GM12878 (cell line): ENCODE measurements at regions not wholly inside any gene's neighbourhood (a gene's known extent, or its start where the extent isn't known, plus 50 kb on each side); places are given as distances from the start of the nearest gene placed in this dataset.

Experiments used
- ATAC-seq: fragments of 200-7000 bp; cut with Tn5 transposase; 3 replicates; pipeline ENCODE4 v1.9.1; 2020; ENCODE audit warnings: mild to moderate bottlenecking, moderate library complexity
- BruUV-seq: library from RNA; stranded (reverse); fragments of 400-500 nt; replicated peaks from 2 replicates; lab custom pipeline; 2021; lab: Mats Ljungman, UMichigan
- CTCF ChIA-PET: fragments of 300-600 bp; sonication (Branson Sonifier 250); formaldehyde crosslinking; extraction: SDS; loops from one replicate; lab custom pipeline; 2021; ENCODE audit warnings: inconsistent platforms; lab: Yijun Ruan, JAX
- POLR2A ChIA-PET: fragments of 350-600 bp; formaldehyde crosslinking; extraction: SDS; loops from one replicate; lab custom pipeline; 2021; ENCODE audit warnings: inconsistent platforms; lab: Charles Lee
- RAD21 ChIA-PET: fragments of 300-600 bp; sonication (Branson Sonifier 250); formaldehyde crosslinking; loops from one replicate; lab custom pipeline; 2023; ENCODE audit warnings: antibody characterized with exemption; ENCODE audit not compliant: unreplicated experiment; lab: Charles Lee
- SMC1A ChIA-PET: fragments of 300-600 bp; sonication (Branson Sonifier 250); formaldehyde crosslinking; loops from one replicate; lab custom pipeline; 2023; ENCODE audit not compliant: unreplicated experiment, uncharacterized antibody; lab: Charles Lee
- DNase-seq: peaks from one replicate; pipeline ENCODE4 v3.0.0-alpha.2; 2011; ENCODE audit warnings: low read depth, low spot score
- FAIRE-seq: peaks from 3 replicates; lab custom pipeline; 2011; peaks lifted over from hg19 to GRCh38; lab: Jason Lieb, UNC
- H2AFZ ChIP-seq: 2 replicates; pipeline ENCODE4 v1.6.0; 2011; ENCODE audit warnings: low read depth, low read length, control low read depth; ENCODE audit not compliant: control insufficient read depth
- H3K27ac ChIP-seq: 2 replicates; pipeline ENCODE4 v1.5.1; 2011; ENCODE audit warnings: control low read depth; ENCODE audit not compliant: control insufficient read depth, insufficient read depth
- H3K27me3 ChIP-seq, 2 experiments: replicated peaks in 1 of 2; 2 replicates each; pipeline versions ENCODE4 v1.6.0 to v1.6.1; 2011; ENCODE audit warnings: low read length in 1 of 2; ENCODE audit not compliant: control insufficient read depth in 2 of 2, insufficient read depth in 2 of 2
- H3K36me3 ChIP-seq, 2 experiments: 2 replicates each; pipeline ENCODE4 v1.5.1; 2011; ENCODE audit warnings: low read length in 1 of 2; ENCODE audit not compliant: control insufficient read depth in 2 of 2, insufficient read depth in 2 of 2
- H3K4me1 ChIP-seq: 2 replicates; pipeline ENCODE4 v1.6.1; 2011; ENCODE audit warnings: mild to moderate bottlenecking, low read length, moderate library complexity, mixed read lengths; ENCODE audit not compliant: control insufficient read depth, insufficient read depth
- H3K4me2 ChIP-seq: 2 replicates; pipeline ENCODE4 v1.6.0; 2011; ENCODE audit warnings: control low read depth; ENCODE audit not compliant: control insufficient read depth, insufficient read depth
- H3K4me3 ChIP-seq: fragments of 200-600 bp; sonication (generic); 2 replicates; pipeline ENCODE4 v1.5.1; 2016
- H3K79me2 ChIP-seq: 2 replicates; pipeline ENCODE4 v1.6.0; 2011; ENCODE audit warnings: low read length; ENCODE audit not compliant: control insufficient read depth, insufficient read depth
- H3K9ac ChIP-seq: 2 replicates; pipeline ENCODE4 v1.8.0; 2011; ENCODE audit warnings: low read length, control low read depth, mixed read lengths; ENCODE audit not compliant: control insufficient read depth, insufficient read depth
- H3K9me3 ChIP-seq: replicated peaks from 3 replicates; pipeline ENCODE4 v1.5.1; 2011; ENCODE audit warnings: mild to moderate bottlenecking, low read length; ENCODE audit not compliant: control insufficient read depth, insufficient read depth
- H4K20me1 ChIP-seq: 2 replicates; pipeline ENCODE4 v1.6.0; 2011; ENCODE audit not compliant: control insufficient read depth, insufficient read depth
- ASH2L ChIP-seq: fragments of 300-600, 200-600 bp; sonication (generic); IDR thresholded peaks from 2 replicates; pipeline ENCODE4 v1.6.1; 2017; ENCODE audit warnings: low read depth, mild to moderate bottlenecking, borderline replicate concordance
- BCLAF1 ChIP-seq: fragments of 450-650 bp; IDR thresholded peaks from 2 replicates; pipeline ENCODE4 v1.6.1; 2017; ENCODE audit warnings: antibody characterized with exemption, mild to moderate bottlenecking, moderate library complexity
- CHD1 ChIP-seq: IDR thresholded peaks from 2 replicates; pipeline ENCODE4 v1.6.1; 2012; ENCODE audit warnings: low read depth, low read length, improper control_type of control experiment
- ESRRA ChIP-seq: IDR thresholded peaks from 2 replicates; pipeline ENCODE4 v1.6.1; 2012; ENCODE audit warnings: mild to moderate bottlenecking, low read length, improper control_type of control experiment
- IRF4 ChIP-seq: IDR thresholded peaks from 2 replicates; pipeline ENCODE4 v1.6.1; 2011; ENCODE audit warnings: low read depth, low read length
- KLF5 ChIP-seq: fragments of 450-650 bp; IDR thresholded peaks from 2 replicates; pipeline ENCODE4 v1.6.1; 2014; ENCODE audit warnings: mild to moderate bottlenecking; ENCODE audit not compliant: partially characterized antibody
- NR2F1 ChIP-seq: fragments of 450-650 bp; conservative IDR thresholded peaks from 2 replicates; pipeline ENCODE4 v1.6.1; 2017; ENCODE audit warnings: mild to moderate bottlenecking
- RBBP5 ChIP-seq: fragments of 200-600 bp; sonication (generic); conservative IDR thresholded peaks from 2 replicates; pipeline ENCODE4 v1.6.1; 2016
- SMC3 ChIP-seq: IDR thresholded peaks from 2 replicates; pipeline ENCODE4 v1.6.1; 2011; ENCODE audit warnings: low read length, improper control_type of control experiment, borderline replicate concordance
- ZNF274 ChIP-seq: IDR thresholded peaks from one replicate; pipeline ENCODE4 v1.8.0; 2011; ENCODE audit not compliant: insufficient read length, insufficient read depth
- ZSCAN29 ChIP-seq: fragments of 450-650 bp; IDR thresholded peaks from 2 replicates; pipeline ENCODE4 v1.6.1; 2017; ENCODE audit warnings: mild to moderate bottlenecking, moderate library complexity
- WGBS: methylation state at CpG from one replicate; pipeline ENCODE4 v1.1.6; 2016; ENCODE audit warnings: low lambda C conversion rate; ENCODE audit not compliant: insufficient replicate concordance, insufficient coverage; ENCODE audit errors: missing lambda C conversion rate; 5-methylcytosine and 5-hydroxymethylcytosine counted together
- in situ Hi-C: fragments of 300-500 bp; cut with MboI; formaldehyde crosslinking; loops from 9 replicates; pipeline ENCODE4 v1.14.3; 2018; ENCODE audit warnings: mixed read lengths
- intact Hi-C: fragments of 100-400 bp; cut with micrococcal nuclease; formaldehyde crosslinking; loops from one replicate; pipeline ENCODE4 v1.14.2; 2022; ENCODE audit not compliant: unreplicated experiment
- TF ChIP-seq, protein P1 (sequence below): fragments of 450-650 bp; IDR thresholded peaks from 2 replicates; pipeline ENCODE4 v1.6.1; 2016; ENCODE audit warnings: mild to moderate bottlenecking, moderate library complexity, borderline replicate concordance

DNA sequence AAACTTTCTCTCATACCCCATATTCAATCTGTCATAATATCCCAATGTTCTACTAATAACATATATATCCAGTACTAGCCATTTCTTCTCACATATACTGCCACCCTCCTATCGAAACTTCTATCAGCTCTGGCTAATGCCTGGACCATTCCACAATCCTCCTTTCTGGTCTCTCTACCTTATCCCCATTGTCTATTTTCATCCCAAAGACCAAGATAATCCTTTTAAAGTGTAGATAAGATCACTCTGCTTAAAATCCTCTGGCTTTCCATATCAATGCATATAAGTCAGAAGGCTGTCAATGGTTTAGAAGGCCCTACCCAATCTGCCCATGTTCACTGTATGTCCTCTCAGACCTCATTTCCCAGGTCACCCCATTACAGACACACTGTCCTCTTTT lies 229.6 kb downstream of the ZEB2 start (continued):
- TF ChIP-seq CHD1 = no peak
- TF ChIP-seq ZSCAN29 = no peak
- TF ChIP-seq ASH2L = no peak
- no peak for TF ChIP-seq ZNF274

DNA sequence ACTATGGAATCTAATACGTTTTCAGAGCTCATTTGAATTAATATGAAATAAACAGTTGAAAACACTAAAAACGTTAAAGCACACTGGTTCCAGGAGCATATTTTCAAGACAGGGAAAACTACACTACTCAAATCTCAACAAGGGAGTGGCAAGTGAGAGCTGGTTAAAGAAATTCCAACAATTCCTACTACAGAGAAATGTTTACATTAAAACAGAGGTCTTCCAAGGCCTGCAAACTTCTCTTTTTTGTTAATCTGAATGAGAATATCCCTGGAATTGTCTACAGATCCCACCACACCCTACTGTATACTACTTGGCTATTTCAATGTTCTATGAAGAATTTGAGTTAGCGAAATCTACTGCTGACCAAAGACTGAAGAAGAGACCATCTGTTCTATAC lies 231.5 kb downstream of the ZEB2 start:
- H3K27me3 ChIP-seq = no peaks in the 10 kb centered on the region
- ChIA-PET RAD21 (no interaction called here), POLR2A (no interaction called here), CTCF (no interaction called here), SMC1A (interaction anchor here (1.0 to 2.2 kb wide), 3 partner anchors 11 to 30 kb away, joined by 3 to 9 read pairs (median 4); no protein-coding TSS in a partner anchor)
- intact Hi-C loops = no loop called here
- 100% methylated on average over 3 of the region's 3 CpGs for WGBS
- H3K36me3 ChIP-seq = no peaks in the 10 kb centered on the region
- TF ChIP-seq NR2F1 = no peak
- TF ChIP-seq SMC3 = no peak
- no peak for TF ChIP-seq KLF5
- TF ChIP-seq, protein P1, sequence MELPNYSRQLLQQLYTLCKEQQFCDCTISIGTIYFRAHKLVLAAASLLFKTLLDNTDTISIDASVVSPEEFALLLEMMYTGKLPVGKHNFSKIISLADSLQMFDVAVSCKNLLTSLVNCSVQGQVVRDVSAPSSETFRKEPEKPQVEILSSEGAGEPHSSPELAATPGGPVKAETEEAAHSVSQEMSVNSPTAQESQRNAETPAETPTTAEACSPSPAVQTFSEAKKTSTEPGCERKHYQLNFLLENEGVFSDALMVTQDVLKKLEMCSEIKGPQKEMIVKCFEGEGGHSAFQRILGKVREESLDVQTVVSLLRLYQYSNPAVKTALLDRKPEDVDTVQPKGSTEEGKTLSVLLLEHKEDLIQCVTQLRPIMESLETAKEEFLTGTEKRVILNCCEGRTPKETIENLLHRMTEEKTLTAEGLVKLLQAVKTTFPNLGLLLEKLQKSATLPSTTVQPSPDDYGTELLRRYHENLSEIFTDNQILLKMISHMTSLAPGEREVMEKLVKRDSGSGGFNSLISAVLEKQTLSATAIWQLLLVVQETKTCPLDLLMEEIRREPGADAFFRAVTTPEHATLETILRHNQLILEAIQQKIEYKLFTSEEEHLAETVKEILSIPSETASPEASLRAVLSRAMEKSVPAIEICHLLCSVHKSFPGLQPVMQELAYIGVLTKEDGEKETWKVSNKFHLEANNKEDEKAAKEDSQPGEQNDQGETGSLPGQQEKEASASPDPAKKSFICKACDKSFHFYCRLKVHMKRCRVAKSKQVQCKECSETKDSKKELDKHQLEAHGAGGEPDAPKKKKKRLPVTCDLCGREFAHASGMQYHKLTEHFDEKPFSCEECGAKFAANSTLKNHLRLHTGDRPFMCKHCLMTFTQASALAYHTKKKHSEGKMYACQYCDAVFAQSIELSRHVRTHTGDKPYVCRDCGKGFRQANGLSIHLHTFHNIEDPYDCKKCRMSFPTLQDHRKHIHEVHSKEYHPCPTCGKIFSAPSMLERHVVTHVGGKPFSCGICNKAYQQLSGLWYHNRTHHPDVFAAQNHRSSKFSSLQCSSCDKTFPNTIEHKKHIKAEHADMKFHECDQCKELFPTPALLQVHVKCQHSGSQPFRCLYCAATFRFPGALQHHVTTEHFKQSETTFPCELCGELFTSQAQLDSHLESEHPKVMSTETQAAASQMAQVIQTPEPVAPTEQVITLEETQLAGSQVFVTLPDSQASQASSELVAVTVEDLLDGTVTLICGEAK = no peak
- TF ChIP-seq ESRRA = no peak
- TF ChIP-seq RBBP5 = no peak
- TF ChIP-seq BCLAF1 = no peak
- TF ChIP-seq IRF4 = no peak
- no peak overlapping the region for H3K4me2 ChIP-seq
- H3K79me2 ChIP-seq = no peaks in the 10 kb centered on the region
- no peak for ATAC-seq
- BruUV-seq = no TSS peak
- no peaks in the 10 kb centered on the region for H3K4me1 ChIP-seq
- no peak for FAIRE-seq
- H3K9ac ChIP-seq = no peak overlapping the region
- H2AFZ ChIP-seq = no peak overlapping the region
- no peaks in the 10 kb centered on the region; the same call in 2 of the 3 replicates for H3K9me3 ChIP-seq
- no peak overlapping the region for H3K27ac ChIP-seq
- no peaks in the 10 kb centered on the region for H4K20me1 ChIP-seq
- no peak overlapping the region for H3K4me3 ChIP-seq
- no peak for DNase-seq
- in situ Hi-C loops = no loop called here
